ENCODE measurements at regions not wholly inside any gene's neighbourhood (a gene's known extent, or its start where the extent isn't known, plus 50 kb on each side); places are given as distances from the start of the nearest gene placed in this dataset.

GRCh38 chr2:196511258-196512168, 128.0 kb upstream of the CCDC150 start:
- TF ChIP-seq CTCF (IDR thresholded peaks at IDR 0.05; ENCODE audit: insufficient read depth, low read length, severe bottlenecking), result no peak
- FAIRE-seq, result no peak
- DNase-seq (ENCODE audit: low read depth), result no peak

GRCh38 chr2:196513796-196514526, 125.6 kb upstream of the CCDC150 start:
- no peaks in the 10 kb centered on the region for H3K27me3 ChIP-seq (ENCODE audit: control insufficient read depth, insufficient read depth, low read length)
- H3K4me3 ChIP-seq (ENCODE audit: low read depth, low read length), result no peak overlapping the region
- DNase-seq (ENCODE audit: low read depth) (no peak), FAIRE-seq (no peak)
- H3K36me3 ChIP-seq (ENCODE audit: control insufficient read depth, insufficient read depth, low read length), result no peaks in the 10 kb centered on the region
- no peak for TF ChIP-seq CTCF (IDR thresholded peaks at IDR 0.05; ENCODE audit: insufficient read depth, low read length, severe bottlenecking)

More at GRCh38 chr2:196511258-196512168, 128.0 kb upstream of the CCDC150 start:
- H3K36me3 ChIP-seq (ENCODE audit: control insufficient read depth, insufficient read depth, low read length), result no peaks in the 10 kb centered on the region
- no peak overlapping the region for H3K4me3 ChIP-seq (ENCODE audit: low read depth, low read length)
- H3K27me3 ChIP-seq (ENCODE audit: control insufficient read depth, insufficient read depth, low read length), result no peaks in the 10 kb centered on the region

GRCh38 chr2:196514641-196515040, 124.9 kb upstream of the CCDC150 start:
- DNase-seq (ENCODE audit: low read depth) (no peak), FAIRE-seq (no peak)
- no peak for TF ChIP-seq CTCF (IDR thresholded peaks at IDR 0.05; ENCODE audit: insufficient read depth, low read length, severe bottlenecking)
- Histone ChIP-seq H3K27me3 (ENCODE audit: control insufficient read depth, insufficient read depth, low read length) (no peaks in the 10 kb centered on the region), H3K36me3 (ENCODE audit: control insufficient read depth, insufficient read depth, low read length) (no peaks in the 10 kb centered on the region), H3K4me3 (ENCODE audit: low read depth, low read length) (no peak overlapping the region)

- no peak for FAIRE-seq
- no peak for DNase-seq (ENCODE audit: low read depth)
- H3K4me3 ChIP-seq (ENCODE audit: low read depth, low read length), result no peak overlapping the region
- no peaks in the 10 kb centered on the region for H3K27me3 ChIP-seq (ENCODE audit: control insufficient read depth, insufficient read depth, low read length)
- no peaks in the 10 kb centered on the region for H3K36me3 ChIP-seq (ENCODE audit: control insufficient read depth, insufficient read depth, low read length)
- no peak for TF ChIP-seq CTCF (IDR thresholded peaks at IDR 0.05; ENCODE audit: insufficient read depth, low read length, severe bottlenecking)
Observed at GRCh38 chr2:196515051-196515450, 124.5 kb upstream of the CCDC150 start.

- FAIRE-seq (no peak), DNase-seq (ENCODE audit: low read depth) (peak; percentile 19)
- no peaks in the 10 kb centered on the region for H3K36me3 ChIP-seq (ENCODE audit: control insufficient read depth, insufficient read depth, low read length)
- H3K27me3 ChIP-seq (ENCODE audit: control insufficient read depth, insufficient read depth, low read length), result no peaks in the 10 kb centered on the region
- no peak overlapping the region for H3K4me3 ChIP-seq (ENCODE audit: low read depth, low read length)
- TF ChIP-seq CTCF (IDR thresholded peaks at IDR 0.05; ENCODE audit: insufficient read depth, low read length, severe bottlenecking), result no peak
Observed at GRCh38 chr2:196515608-196516007, 123.9 kb upstream of the CCDC150 start.
